Ureter (tissue), 1 donor: ENCODE measurements at regions not wholly inside any gene's neighbourhood (a gene's known extent, or its start where the extent isn't known, plus 50 kb on each side); places are given as distances from the start of the nearest gene placed in this dataset.
"Not testable (repeated sequence)": the region's sequence is repeated elsewhere in the genome, so short reads cannot be mapped to it uniquely, and the experiment has no call there.

ENCODE experiments used
- DNase-seq: peaks from one replicate; pipeline ENCODE4 v3.0.0-alpha.2; 2020; ENCODE audit warnings: low spot score
- donor health status: DM: yes; HTN: yes; CAD: no.

- DNase-seq: no peak
Observed at GRCh38 chr6:37078814-37079213, 73.4 kb downstream of the FGD2 start.

- DNase-seq: no peak
Observed at GRCh38 chr6:37081042-37081607, 75.7 kb downstream of the FGD2 start.

- DNase-seq: no peak
Observed at GRCh38 chr6:37082390-37083130, 77.1 kb downstream of the FGD2 start.

- DNase-seq: peak; percentile 89
Observed at GRCh38 chr6:37083243-37084138, 78.0 kb downstream of the FGD2 start.

GRCh38 chr6:37084665-37085064 is 79.2 kb downstream of the FGD2 start:
- not testable (repeated sequence) for DNase-seq

- DNase-seq: no peak
Observed at GRCh38 chr6:37085198-37085597, 79.7 kb downstream of the FGD2 start.

- DNase-seq: no peak
Observed at GRCh38 chr6:37088897-37089296, 81.1 kb upstream of the PIM1 start.

- no peak for DNase-seq
Observed at GRCh38 chr6:37089783-37090182, 80.2 kb upstream of the PIM1 start.

GRCh38 chr6:37091104-37091503 is 78.8 kb upstream of the PIM1 start:
- DNase-seq: not testable (repeated sequence)

- DNase-seq: not testable (repeated sequence)
Observed at GRCh38 chr6:37091586-37091985, 78.4 kb upstream of the PIM1 start.

- DNase-seq: no peak
Observed at GRCh38 chr6:37092923-37093727, 76.8 kb upstream of the PIM1 start.

- no peak for DNase-seq
Observed at GRCh38 chr6:37093728-37094069, 76.3 kb upstream of the PIM1 start.

GRCh38 chr6:37095997-37096396 is 74.0 kb upstream of the PIM1 start:
- no peak for DNase-seq

GRCh38 chr6:37097335-37097734 is 72.6 kb upstream of the PIM1 start:
- no peak for DNase-seq

- no peak for DNase-seq
Observed at GRCh38 chr6:37099442-37099841, 70.5 kb upstream of the PIM1 start.

GRCh38 chr6:37100745-37101144 is 69.2 kb upstream of the PIM1 start:
- no peak for DNase-seq

- no peak for DNase-seq
Observed at GRCh38 chr6:37101991-37102298, 68.0 kb upstream of the PIM1 start.

- peak; percentile 89 for DNase-seq
Observed at GRCh38 chr6:37102299-37103168, 67.4 kb upstream of the PIM1 start.

- DNase-seq: peak; percentile 84
Observed at GRCh38 chr6:37103169-37104039, 66.5 kb upstream of the PIM1 start.

GRCh38 chr6:37104824-37105147 is 65.2 kb upstream of the PIM1 start:
- no peak for DNase-seq
